ENCODE measurements at regions not wholly inside any gene's neighbourhood (a gene's known extent, or its start where the extent isn't known, plus 50 kb on each side); places are given as distances from the start of the nearest gene placed in this dataset.

DNA sequence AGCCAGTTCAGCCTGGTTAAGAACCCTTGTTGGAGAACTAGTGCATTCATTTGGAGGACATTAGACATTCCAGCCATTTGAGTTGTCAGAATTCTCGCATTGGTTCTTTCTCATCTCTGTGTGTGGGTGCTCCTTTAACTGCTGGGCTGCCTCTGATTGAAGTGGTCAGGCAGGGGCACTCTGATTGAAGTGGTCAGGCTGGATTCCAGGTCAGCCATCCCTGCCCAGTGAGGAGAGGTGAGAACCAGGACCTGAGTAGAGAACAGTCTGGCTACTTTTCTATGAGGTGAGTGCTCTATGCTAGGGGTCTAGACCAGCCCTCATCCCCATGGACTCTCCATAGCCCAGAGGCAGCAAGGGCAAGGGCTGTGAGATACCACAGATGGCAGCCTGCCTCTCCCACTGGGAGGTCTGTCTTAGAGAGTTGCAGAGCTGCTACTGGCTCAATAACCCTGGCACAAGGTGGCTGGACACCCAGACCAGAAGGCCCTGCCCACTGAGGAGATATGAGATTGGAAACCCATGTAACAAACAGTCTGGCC, 691.6 kb downstream of the TMTC2 start:
- H3K27me3 Mint-ChIP-seq, result no peaks in the 10 kb centered on the region
- H3K9me3 Mint-ChIP-seq, result peaks cover 22% of the 10 kb centered on the region
- no peak overlapping the region for H3K4me3 Mint-ChIP-seq
- no peaks in the 10 kb centered on the region for H3K4me1 Mint-ChIP-seq (ENCODE audit: low read depth in 2 of 2)
- no peaks in the 10 kb centered on the region for H3K36me3 Mint-ChIP-seq
- ATAC-seq (no peak), DNase-seq (ENCODE audit: low spot score) (no peak)
- no peak overlapping the region for H3K27ac Mint-ChIP-seq

DNA sequence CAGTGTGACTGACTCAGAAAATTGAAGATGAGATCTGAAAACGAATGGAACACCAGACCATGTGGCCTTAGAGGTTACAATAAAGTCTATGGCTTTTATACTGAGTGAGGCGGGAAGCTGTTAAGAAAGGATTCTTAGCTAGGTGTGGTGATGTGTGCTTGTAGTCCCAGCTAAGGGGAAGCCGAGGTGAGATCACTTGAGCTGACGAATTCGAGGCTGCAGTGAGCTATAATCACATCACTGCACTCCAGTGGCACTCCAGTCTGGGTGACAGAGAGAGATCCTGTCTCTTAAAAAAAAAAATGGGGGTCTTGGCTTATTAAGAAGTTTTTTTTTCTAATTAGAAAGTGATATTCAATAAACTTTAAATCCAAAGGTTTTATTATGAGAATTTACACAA, 678.6 kb downstream of the TMTC2 start:
- H3K9me3 Mint-ChIP-seq, result no peaks in the 10 kb centered on the region
- H3K27me3 Mint-ChIP-seq, result no peaks in the 10 kb centered on the region
- H3K4me1 Mint-ChIP-seq (ENCODE audit: low read depth in 2 of 2), result no peaks in the 10 kb centered on the region
- H3K27ac Mint-ChIP-seq, result no peak overlapping the region
- no peaks in the 10 kb centered on the region for H3K36me3 Mint-ChIP-seq
- ATAC-seq (no peak), DNase-seq (ENCODE audit: low spot score) (no peak)
- H3K4me3 Mint-ChIP-seq, result no peak overlapping the region

DNA sequence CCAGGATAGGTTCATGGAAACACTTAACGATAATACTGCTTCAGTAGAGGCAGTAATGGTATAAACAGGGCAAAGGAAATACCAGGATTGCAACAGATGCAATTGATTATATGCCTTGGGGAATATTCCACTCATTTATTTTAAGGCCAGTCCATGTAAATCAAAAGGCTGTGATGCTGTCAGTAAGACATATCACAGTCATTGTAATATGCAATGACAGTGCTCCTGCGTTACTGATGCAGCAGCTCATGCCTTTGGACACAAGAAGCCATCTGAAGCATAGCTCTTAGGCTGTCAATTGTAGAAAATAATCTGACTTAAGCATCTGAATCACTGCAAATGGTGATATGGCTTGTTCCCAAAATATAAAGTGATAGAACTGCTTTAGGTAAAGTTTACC, 674.8 kb downstream of the TMTC2 start:
- Mint-ChIP-seq H3K4me1 (ENCODE audit: low read depth in 2 of 2) (no peaks in the 10 kb centered on the region), H3K36me3 (no peaks in the 10 kb centered on the region), H3K9me3 (peaks cover 8% of the 10 kb centered on the region), H3K27me3 (no peaks in the 10 kb centered on the region), H3K4me3 (no peak overlapping the region), H3K27ac (no peak overlapping the region)
- ATAC-seq (no peak), DNase-seq (ENCODE audit: low spot score) (no peak)

DNA sequence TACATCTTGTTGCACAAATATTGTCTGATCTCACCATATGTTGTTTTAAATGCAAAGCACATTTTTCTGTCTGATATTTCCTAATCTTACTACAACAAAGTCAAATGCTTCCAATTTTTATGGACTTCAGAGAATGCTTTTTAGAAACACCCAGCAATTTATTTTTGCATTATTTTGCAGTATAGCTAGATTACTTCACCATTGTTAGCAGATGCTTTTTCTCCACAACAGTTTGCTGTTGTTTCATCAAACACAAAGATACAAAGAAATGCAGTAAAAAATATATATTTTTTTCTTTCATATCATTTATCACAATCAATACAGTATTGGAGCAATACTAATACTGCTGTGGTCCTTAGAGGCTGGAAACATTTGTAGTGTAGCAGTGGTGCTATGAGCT, 674.4 kb downstream of the TMTC2 start:
- Mint-ChIP-seq H3K27me3 (no peaks in the 10 kb centered on the region), H3K9me3 (peaks cover 8% of the 10 kb centered on the region), H3K4me3 (no peak overlapping the region), H3K27ac (no peak overlapping the region), H3K36me3 (no peaks in the 10 kb centered on the region), H3K4me1 (ENCODE audit: low read depth in 2 of 2) (no peaks in the 10 kb centered on the region)
- DNase-seq (ENCODE audit: low spot score) (no peak), ATAC-seq (no peak)

DNA sequence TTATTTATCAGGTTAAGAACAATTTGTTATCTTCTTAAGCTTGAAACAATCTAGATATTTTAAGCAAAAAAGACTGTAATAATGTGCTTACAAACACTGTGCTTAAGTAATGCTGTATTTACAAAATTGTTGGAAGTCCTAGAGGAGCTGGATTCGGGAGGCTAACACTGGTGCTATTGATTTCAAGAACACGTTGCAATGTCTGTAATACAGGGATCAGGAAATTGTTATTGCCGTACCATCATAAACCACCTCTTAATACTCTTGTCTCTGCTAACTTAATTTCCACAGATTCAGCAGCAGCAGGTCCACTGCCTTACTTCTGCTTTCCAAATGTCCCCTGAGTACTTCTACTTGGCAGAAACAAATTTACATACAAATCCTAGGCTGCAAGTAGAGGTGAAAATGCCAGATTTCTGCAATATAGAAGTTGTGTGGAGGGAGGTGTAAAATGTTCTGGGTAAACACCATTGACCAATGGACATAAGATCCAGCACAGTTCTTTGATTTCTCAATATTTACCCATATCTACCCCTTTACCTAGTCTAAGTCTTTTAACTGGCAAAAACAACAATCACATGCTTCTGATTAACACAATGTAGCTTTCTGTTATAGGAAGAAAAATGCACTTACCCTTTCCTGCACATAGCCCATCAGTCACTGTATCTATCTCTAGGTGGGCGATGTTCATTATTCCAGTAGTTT, 663.4 kb downstream of the TMTC2 start:
- Mint-ChIP-seq H3K4me3 (no peak overlapping the region), H3K4me1 (ENCODE audit: low read depth in 2 of 2) (no peaks in the 10 kb centered on the region), H3K27ac (no peak overlapping the region), H3K9me3 (peaks cover 12% of the 10 kb centered on the region), H3K36me3 (no peaks in the 10 kb centered on the region), H3K27me3 (no peaks in the 10 kb centered on the region)
- ATAC-seq, result no peak
- DNase-seq (ENCODE audit: low spot score), result no peak

DNA sequence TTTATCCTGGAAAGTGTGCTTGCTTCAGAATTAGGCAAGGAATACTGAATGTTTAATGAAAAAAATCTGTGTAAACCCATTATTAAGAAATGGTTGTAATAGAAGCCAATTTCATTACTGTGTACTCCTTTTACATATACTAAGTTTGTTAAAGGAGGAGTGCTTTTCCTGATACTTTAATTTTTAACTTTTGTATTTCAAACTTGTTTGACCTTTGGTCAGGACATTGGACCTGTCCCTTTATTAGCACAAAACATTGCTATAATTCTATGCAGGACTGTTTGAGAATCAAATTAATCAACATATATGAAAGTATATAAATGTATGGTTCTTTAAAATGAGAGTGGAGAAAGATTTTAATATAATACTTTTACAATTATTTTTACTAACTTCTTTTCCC, 659.6 kb downstream of the TMTC2 start:
- H3K9me3 Mint-ChIP-seq, result peaks cover 18% of the 10 kb centered on the region
- H3K27me3 Mint-ChIP-seq, result no peaks in the 10 kb centered on the region
- no peak overlapping the region for H3K4me3 Mint-ChIP-seq
- H3K4me1 Mint-ChIP-seq (ENCODE audit: low read depth in 2 of 2), result no peaks in the 10 kb centered on the region
- no peak for DNase-seq (ENCODE audit: low spot score)
- ATAC-seq, result no peak
- H3K27ac Mint-ChIP-seq, result no peak overlapping the region
- H3K36me3 Mint-ChIP-seq, result no peaks in the 10 kb centered on the region

DNA sequence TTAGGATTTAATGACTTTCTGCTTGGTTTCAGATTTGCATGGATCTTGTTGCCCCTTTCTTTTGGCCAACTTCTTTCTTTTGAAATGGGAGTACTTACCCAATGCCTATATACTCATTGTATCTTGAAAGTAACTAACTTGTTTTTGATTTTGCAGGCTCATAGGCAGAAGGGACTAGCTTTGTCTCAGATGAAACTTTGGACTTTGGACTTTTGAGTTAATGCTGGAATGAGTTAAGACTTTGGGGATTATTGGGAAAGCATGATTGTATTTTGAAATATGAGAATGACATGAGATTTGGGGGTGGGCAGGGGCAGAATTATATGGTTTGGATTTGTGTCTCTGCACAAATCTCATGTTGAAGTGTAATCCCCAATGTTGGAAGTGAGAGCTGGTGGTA, 657.1 kb downstream of the TMTC2 start:
- Mint-ChIP-seq H3K36me3 (no peaks in the 10 kb centered on the region), H3K27ac (no peak overlapping the region), H3K9me3 (peaks cover 21% of the 10 kb centered on the region), H3K4me1 (ENCODE audit: low read depth in 2 of 2) (no peaks in the 10 kb centered on the region), H3K27me3 (no peaks in the 10 kb centered on the region), H3K4me3 (no peak overlapping the region)
- DNase-seq (ENCODE audit: low spot score) (no peak), ATAC-seq (no peak)

DNA sequence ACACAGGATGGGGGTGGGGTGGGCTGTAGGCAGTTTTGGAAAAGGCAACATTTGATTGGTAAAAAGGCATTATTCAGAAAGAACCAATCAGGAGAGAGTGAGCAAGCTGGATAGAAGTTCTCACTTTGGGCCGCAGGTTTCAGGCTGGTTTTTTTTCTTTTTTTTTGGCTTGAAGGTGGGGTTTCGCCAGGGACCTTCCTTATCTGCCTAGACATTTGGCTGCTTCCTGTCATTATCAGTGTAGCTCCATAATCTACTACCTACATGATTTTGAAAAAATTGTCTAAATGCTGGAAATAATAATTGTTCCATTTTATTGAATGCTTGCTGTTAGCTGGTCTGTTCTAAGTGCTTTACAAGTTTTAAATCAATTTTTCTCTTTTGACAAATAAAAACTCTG, 649.0 kb downstream of the TMTC2 start:
- Mint-ChIP-seq H3K27ac (no peak overlapping the region), H3K9me3 (peaks cover 16% of the 10 kb centered on the region), H3K4me1 (ENCODE audit: low read depth in 2 of 2) (no peaks in the 10 kb centered on the region), H3K36me3 (no peaks in the 10 kb centered on the region), H3K27me3 (no peaks in the 10 kb centered on the region), H3K4me3 (no peak overlapping the region)
- DNase-seq (ENCODE audit: low spot score), result no peak
- no peak for ATAC-seq

DNA sequence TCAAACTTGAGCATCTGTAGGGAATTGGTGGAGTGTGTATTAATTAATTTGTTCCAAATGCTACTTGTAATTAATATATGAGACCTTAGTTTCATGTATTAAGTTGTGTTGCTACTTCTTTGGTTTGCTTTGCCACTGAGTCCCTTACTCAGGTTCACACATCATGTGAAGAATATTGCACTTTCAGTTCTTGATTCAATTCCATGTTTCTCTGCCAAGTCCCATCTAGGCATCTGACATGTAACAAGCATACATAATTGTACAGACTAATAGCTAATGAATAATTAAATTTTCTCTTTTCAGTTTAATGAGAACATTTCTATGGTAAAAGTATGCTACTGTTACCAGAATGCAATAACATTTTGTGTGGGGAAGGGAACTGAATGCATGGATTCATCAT, 640.0 kb downstream of the TMTC2 start:
- no peak for DNase-seq (ENCODE audit: low spot score)
- no peak for ATAC-seq
- Mint-ChIP-seq H3K36me3 (no peaks in the 10 kb centered on the region), H3K4me1 (ENCODE audit: low read depth in 2 of 2) (no peaks in the 10 kb centered on the region), H3K4me3 (no peak overlapping the region), H3K27me3 (no peaks in the 10 kb centered on the region), H3K9me3 (peaks cover 6% of the 10 kb centered on the region), H3K27ac (no peak overlapping the region)

DNA sequence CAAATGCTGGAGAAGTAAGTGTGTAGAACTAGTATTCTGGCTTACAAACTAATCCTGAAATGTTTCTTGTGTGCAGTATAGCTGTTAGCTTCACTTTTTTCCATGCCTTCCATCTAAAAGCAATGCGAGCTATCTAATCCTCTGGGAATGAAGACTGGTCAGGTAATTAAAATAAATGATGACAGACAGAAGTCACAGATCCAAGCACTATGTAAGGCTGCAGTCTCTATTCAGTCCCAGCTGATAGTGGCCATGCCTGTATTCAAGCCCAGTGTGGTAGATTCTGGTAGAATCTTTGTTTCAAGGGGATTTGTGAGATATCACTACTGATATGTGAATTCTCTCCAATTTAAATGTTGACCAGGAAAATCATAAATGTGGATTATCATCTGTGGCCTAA, 637.2 kb downstream of the TMTC2 start:
- peaks cover 15% of the 10 kb centered on the region for H3K9me3 Mint-ChIP-seq
- no peak overlapping the region for H3K27ac Mint-ChIP-seq
- ATAC-seq, result no peak
- H3K27me3 Mint-ChIP-seq, result no peaks in the 10 kb centered on the region
- no peak for DNase-seq (ENCODE audit: low spot score)
- no peak overlapping the region for H3K4me3 Mint-ChIP-seq
- H3K36me3 Mint-ChIP-seq, result no peaks in the 10 kb centered on the region
- H3K4me1 Mint-ChIP-seq (ENCODE audit: low read depth in 2 of 2), result no peaks in the 10 kb centered on the region

DNA sequence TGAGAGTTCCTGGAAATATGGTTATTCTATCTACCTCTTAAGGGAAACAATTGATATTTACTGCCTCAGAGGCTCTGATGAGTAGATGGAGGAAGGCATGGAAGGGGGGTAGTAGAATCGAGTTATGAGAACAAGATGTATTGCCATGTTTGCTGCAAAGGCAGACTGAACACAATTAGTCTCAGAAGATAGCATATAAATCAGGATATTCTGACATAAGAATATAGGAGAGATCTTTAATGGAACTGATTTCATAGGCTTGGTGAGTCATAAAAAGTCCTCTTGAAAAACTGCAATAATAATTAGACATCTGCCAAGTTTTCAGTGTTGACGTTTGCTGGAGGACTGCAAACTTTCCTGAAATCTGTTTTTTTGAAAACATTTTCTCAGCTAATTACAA, 636.1 kb downstream of the TMTC2 start:
- no peak overlapping the region for H3K27ac Mint-ChIP-seq
- no peak overlapping the region for H3K4me3 Mint-ChIP-seq
- peaks cover 15% of the 10 kb centered on the region for H3K9me3 Mint-ChIP-seq
- DNase-seq (ENCODE audit: low spot score) (no peak), ATAC-seq (no peak)
- no peaks in the 10 kb centered on the region for H3K27me3 Mint-ChIP-seq
- no peaks in the 10 kb centered on the region for H3K36me3 Mint-ChIP-seq
- no peaks in the 10 kb centered on the region for H3K4me1 Mint-ChIP-seq (ENCODE audit: low read depth in 2 of 2)

DNA sequence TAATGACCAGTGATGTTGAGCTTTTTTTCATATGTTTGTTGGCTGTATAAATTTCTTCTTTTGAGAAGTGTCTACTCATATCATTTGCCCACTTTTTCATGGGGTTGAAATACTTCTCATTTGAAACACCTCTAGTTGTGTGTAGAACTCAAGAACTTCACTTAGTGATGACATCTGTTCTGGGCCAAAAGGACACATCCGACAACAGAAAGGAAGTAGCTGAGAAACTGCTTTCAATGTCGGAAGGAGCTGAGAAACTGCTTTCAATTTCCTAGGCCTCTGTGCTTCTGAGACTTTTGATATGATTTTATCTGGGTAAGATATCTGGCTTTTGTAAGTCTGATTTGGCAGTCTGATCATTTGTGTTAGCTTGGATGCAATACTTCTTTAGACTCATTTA, 635.3 kb downstream of the TMTC2 start:
- peaks cover 15% of the 10 kb centered on the region for H3K9me3 Mint-ChIP-seq
- no peaks in the 10 kb centered on the region for H3K36me3 Mint-ChIP-seq
- no peak overlapping the region for H3K27ac Mint-ChIP-seq
- no peaks in the 10 kb centered on the region for H3K4me1 Mint-ChIP-seq (ENCODE audit: low read depth in 2 of 2)
- no peak overlapping the region for H3K4me3 Mint-ChIP-seq
- H3K27me3 Mint-ChIP-seq, result no peaks in the 10 kb centered on the region
- ATAC-seq (no peak), DNase-seq (ENCODE audit: low spot score) (no peak)

DNA sequence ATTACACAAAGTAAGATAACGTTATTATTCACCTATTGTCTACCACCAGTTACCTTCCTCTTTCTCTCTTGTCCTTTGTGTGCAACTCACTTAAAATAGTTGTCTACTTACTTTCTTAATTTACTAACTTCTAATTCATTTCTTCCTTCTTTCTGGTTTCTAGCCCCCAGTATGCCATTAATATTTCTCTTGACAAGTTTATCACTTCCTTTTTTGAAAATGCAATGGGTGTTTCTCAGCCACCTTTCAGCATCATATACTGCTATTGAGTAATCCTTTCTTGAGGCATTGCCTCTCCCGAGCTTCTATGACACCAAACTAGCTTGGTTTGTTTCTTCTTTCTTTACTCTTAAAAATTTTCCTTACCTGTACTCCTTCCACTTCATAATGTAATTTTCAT, 633.6 kb downstream of the TMTC2 start:
- Mint-ChIP-seq H3K4me3 (no peak overlapping the region), H3K27ac (no peak overlapping the region), H3K9me3 (peaks cover 18% of the 10 kb centered on the region), H3K36me3 (no peaks in the 10 kb centered on the region), H3K4me1 (ENCODE audit: low read depth in 2 of 2) (no peaks in the 10 kb centered on the region), H3K27me3 (no peaks in the 10 kb centered on the region)
- DNase-seq (ENCODE audit: low spot score), result no peak
- ATAC-seq, result no peak

DNA sequence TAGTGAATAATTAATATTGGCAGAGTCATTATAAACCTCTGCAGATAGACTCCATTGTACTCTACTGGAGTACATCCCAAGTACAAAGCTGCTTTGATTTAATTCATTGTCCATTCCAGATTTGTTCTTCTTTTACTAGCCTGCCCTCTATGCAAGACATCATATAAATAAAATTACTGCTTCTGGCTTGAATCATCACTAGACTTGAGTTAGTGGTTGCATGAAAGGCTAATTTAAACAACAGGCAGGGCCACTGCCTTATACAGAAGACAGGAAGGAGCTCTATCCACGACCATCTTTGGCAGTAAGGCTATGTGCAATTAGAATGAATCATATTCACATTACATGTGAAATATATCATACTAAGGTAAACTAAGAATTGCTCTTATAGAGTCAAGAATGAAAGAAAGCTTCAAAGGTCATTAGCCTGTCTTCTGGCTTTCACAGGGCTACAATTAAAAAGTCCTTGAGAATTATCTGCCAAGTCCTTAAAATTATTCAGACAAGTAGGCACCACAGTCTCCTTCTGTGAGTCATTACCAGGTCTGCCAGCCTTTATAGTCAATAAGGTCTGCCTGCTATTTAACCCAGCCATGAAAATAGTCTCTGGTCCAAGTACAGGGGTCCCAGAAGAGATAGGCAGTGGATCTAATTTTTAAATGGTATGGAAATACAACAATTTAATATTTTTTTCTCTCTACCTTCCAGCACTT, 631.8 kb downstream of the TMTC2 start:
- Mint-ChIP-seq H3K4me3 (no peak overlapping the region), H3K27me3 (no peaks in the 10 kb centered on the region), H3K36me3 (no peaks in the 10 kb centered on the region), H3K9me3 (peaks cover 18% of the 10 kb centered on the region), H3K27ac (no peak overlapping the region), H3K4me1 (ENCODE audit: low read depth in 2 of 2) (no peaks in the 10 kb centered on the region)
- DNase-seq (ENCODE audit: low spot score), result no peak
- ATAC-seq, result no peak

All from natural killer cell treated with Interleukin-12 subunit alpha and Interleukin-12 subunit beta and Interleukin-15 and Interleukin-18, amount 100 ng/mL, for 72 hours (primary cell).